HCT116 (cell line): ENCODE measurements at regions not wholly inside any gene's neighbourhood (a gene's known extent, or its start where the extent isn't known, plus 50 kb on each side); places are given as distances from the start of the nearest gene placed in this dataset.

ENCODE experiments used
- ATAC-seq: fragments of 200-7000 bp; cut with Tn5 transposase; 2 replicates; pipeline ENCODE4 v1.9.1; 2020; ENCODE audit warnings: mild to moderate bottlenecking, moderate library complexity
- BruUV-seq: library from RNA; stranded (reverse); fragments of 400-500 nt; replicated peaks from 2 replicates; lab custom pipeline; 2021; lab: Mats Ljungman, UMichigan
- CTCF ChIA-PET: fragments of 300-600 bp; sonication (Branson Sonifier 250); formaldehyde crosslinking; loops from one replicate; lab custom pipeline; 2021; ENCODE audit warnings: antibody characterized with exemption; lab: Charles Lee
- POLR2A ChIA-PET: fragments of 300-600, 350-600 bp; sonication (Branson Sonifier 250); formaldehyde crosslinking; loops from one replicate; lab custom pipeline; 2021; ENCODE audit warnings: antibody characterized with exemption; lab: Charles Lee
- RAD21 ChIA-PET, 2 experiments: fragments of 300-600 bp; sonication (Branson Sonifier 250); formaldehyde crosslinking; loops; one replicate each; lab custom pipeline; 2023; ENCODE audit warnings: low total read pairs in 2 of 2; ENCODE audit not compliant: uncharacterized antibody in 2 of 2, unreplicated experiment in 2 of 2, low non-redundant PET in 1 of 2; lab: Charles Lee
- DNase-seq: peaks from one replicate; pipeline ENCODE4 v3.0.0-alpha.2; 2010; ENCODE audit warnings: low read depth, low spot score
- H2AFZ ChIP-seq: fragments of 200-600 bp; shearing (Covaris generic), sonication (generic); 2 replicates; pipeline ENCODE4 v1.6.1; 2017; ENCODE audit warnings: low read depth, mixed run types, mixed read lengths, antibody characterized with exemption, low read length; ENCODE audit not compliant: poor library complexity, severe bottlenecking
- H3K27ac ChIP-seq: 2 replicates; pipeline ENCODE4 v1.5.1; 2012; ENCODE audit warnings: low read depth, low read length
- H3K27me3 ChIP-seq: fragments of 200-600 bp; sonication (generic); 2 replicates; pipeline ENCODE4 v1.6.1; 2016; ENCODE audit warnings: mixed run types, low read length, mixed read lengths; ENCODE audit not compliant: insufficient read depth
- H3K36me3 ChIP-seq, 2 experiments: fragments of 200-500 bp in 1 of 2; fragments of 200-600 bp in 1 of 2; sonication (Bioruptor generic) in 1 of 2; sonication (generic) in 1 of 2; 2 replicates each; pipeline versions ENCODE4 v1.5.1 to v1.6.1; 2014 to 2016; ENCODE audit warnings: low read length in 2 of 2, inconsistent platforms in 1 of 2, mixed read lengths in 1 of 2, mixed run types in 1 of 2; ENCODE audit not compliant: insufficient read depth in 2 of 2, control insufficient read depth in 1 of 2
- H3K4me1 ChIP-seq, 2 experiments: fragments of 200-600 bp in 1 of 2; sonication (generic) in 1 of 2; 2 replicates each; pipeline versions ENCODE4 v1.5.1 to v1.6.1; 2012 to 2017; ENCODE audit warnings: low read length in 2 of 2, inconsistent platforms in 1 of 2, mild to moderate bottlenecking in 1 of 2, mixed read lengths in 1 of 2, mixed run types in 1 of 2, moderate library complexity in 1 of 2; ENCODE audit not compliant: insufficient read depth in 2 of 2, control insufficient read depth in 1 of 2
- H3K4me2 ChIP-seq: fragments of 200-600 bp; sonication (generic); 2 replicates; pipeline ENCODE4 v1.6.1; 2017; ENCODE audit warnings: mixed run types, low read length, mixed read lengths
- H3K4me3 ChIP-seq, 2 experiments: fragments of 200-600 bp in 1 of 2; sonication (generic) in 1 of 2; replicated peaks in 1 of 2; 2 replicates each; pipeline ENCODE4 v1.5.1; 2011 to 2016; ENCODE audit warnings: low read length in 2 of 2, control low read depth in 1 of 2, low read depth in 1 of 2, mild to moderate bottlenecking in 1 of 2, mixed read lengths in 1 of 2, mixed run types in 1 of 2
- H3K79me2 ChIP-seq: fragments of 200-600 bp; sonication (generic); 2 replicates; pipeline ENCODE4 v1.6.1; 2017; ENCODE audit warnings: mild to moderate bottlenecking, mixed run types, low read length, moderate library complexity, mixed read lengths; ENCODE audit not compliant: insufficient read depth
- H3K9ac ChIP-seq: fragments of 200-600 bp; sonication (generic); 2 replicates; pipeline ENCODE4 v1.6.1; 2016; ENCODE audit warnings: low read length, mixed read lengths
- H3K9me2 ChIP-seq: fragments of 200-600 bp; sonication (generic), shearing (Covaris generic); 2 replicates; pipeline ENCODE4 v1.6.1; 2017; ENCODE audit warnings: mixed run types, mild to moderate bottlenecking, moderate library complexity; ENCODE audit not compliant: insufficient read depth
- H3K9me3 ChIP-seq, 2 experiments: fragments of 200-500 bp in 1 of 2; fragments of 200-600 bp in 1 of 2; sonication (Bioruptor generic) in 1 of 2; sonication (generic) in 1 of 2; 2 replicates each; pipeline ENCODE4 v1.6.1; 2014 to 2017; ENCODE audit warnings: low read length in 2 of 2, mixed read lengths in 2 of 2, inconsistent platforms in 1 of 2, low read depth in 1 of 2, mild to moderate bottlenecking in 1 of 2, mixed run types in 1 of 2, moderate library complexity in 1 of 2; ENCODE audit not compliant: control insufficient read depth in 1 of 2, insufficient read depth in 1 of 2
- H4K20me1 ChIP-seq: fragments of 200-600 bp; sonication (generic), shearing (Covaris generic); 2 replicates; pipeline ENCODE4 v1.6.1; 2017; ENCODE audit warnings: mixed run types, mild to moderate bottlenecking, moderate library complexity; ENCODE audit not compliant: insufficient read depth
- ELF1 ChIP-seq: IDR thresholded peaks from 2 replicates; pipeline ENCODE4 v1.6.1; 2012; ENCODE audit warnings: low read depth, borderline replicate concordance
- EZH2 ChIP-seq: fragments of 200-600 bp; sonication (generic); IDR thresholded peaks from 2 replicates; pipeline ENCODE4 v1.6.1; 2017; ENCODE audit warnings: antibody characterized with exemption, mixed run types
- EZH2phosphoT487 ChIP-seq: fragments of 200-600 bp; IDR thresholded peaks from 2 replicates; pipeline ENCODE4 v1.6.1; 2018; ENCODE audit warnings: antibody characterized with exemption, borderline replicate concordance
- FOSL1 ChIP-seq: IDR thresholded peaks from 2 replicates; pipeline ENCODE4 v1.6.1; 2012; ENCODE audit warnings: low read depth
- JUND ChIP-seq: IDR thresholded peaks from 2 replicates; pipeline ENCODE4 v1.6.1; 2012
- POLR2AphosphoS5 ChIP-seq: IDR thresholded peaks from 2 replicates; pipeline ENCODE4 v1.6.1; 2011; ENCODE audit warnings: mild to moderate bottlenecking, low read depth, low read length, moderate library complexity
- SIN3A ChIP-seq: IDR thresholded peaks from 2 replicates; pipeline ENCODE4 v1.6.1; 2012; ENCODE audit warnings: low read depth
- SP1 ChIP-seq: IDR thresholded peaks from 2 replicates; pipeline ENCODE4 v1.6.1; 2012; ENCODE audit warnings: low read depth
- intact Hi-C: fragments of 100-400 bp; cut with micrococcal nuclease; formaldehyde crosslinking; loops from 2 replicates; pipeline ENCODE4 v1.10.0; 2022

DNA sequence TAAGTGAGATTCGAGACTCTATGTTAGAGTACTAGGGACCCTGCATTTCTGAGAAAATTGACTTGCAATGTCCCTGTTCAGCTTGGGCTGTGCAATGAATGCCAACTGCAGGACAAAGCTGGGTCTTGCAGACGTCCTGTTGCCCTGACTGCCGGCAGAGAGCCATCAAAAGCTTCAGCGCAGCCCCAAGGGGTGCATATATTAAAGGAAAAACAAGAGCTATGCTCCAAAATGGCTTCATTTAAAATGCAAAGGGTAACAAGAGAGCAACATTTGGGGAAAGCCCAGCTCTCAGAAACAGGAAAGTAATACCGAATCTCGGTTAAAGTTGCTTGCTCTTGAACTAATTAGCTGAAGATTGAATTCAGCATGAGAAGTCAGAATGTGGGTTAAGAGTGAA lies 110.9 kb upstream of the PNPT1 start:
- BruUV-seq = no TSS peak
- RAD21 ChIA-PET = no interaction called here
- DNase-seq (no peak), ATAC-seq (no peak)
- Histone ChIP-seq H3K27me3 (no peaks in the 10 kb centered on the region), H3K79me2 (no peaks in the 10 kb centered on the region), H3K4me1 (no peaks in the 10 kb centered on the region), H2AFZ (no peak overlapping the region), H3K9me2 (no peaks in the 10 kb centered on the region), H3K4me2 (no peak overlapping the region), H3K27ac (no peak overlapping the region), H3K9me3 (no peaks in the 10 kb centered on the region), H3K4me3 (no peak overlapping the region), H3K9ac (no peak overlapping the region), H4K20me1 (no peaks in the 10 kb centered on the region), H3K36me3 (no peaks in the 10 kb centered on the region)
- POLR2A ChIA-PET = no interaction called here
- no peak for TF ChIP-seq POLR2AphosphoS5
- intact Hi-C loops = no loop called here
- CTCF ChIA-PET = no interaction called here

DNA sequence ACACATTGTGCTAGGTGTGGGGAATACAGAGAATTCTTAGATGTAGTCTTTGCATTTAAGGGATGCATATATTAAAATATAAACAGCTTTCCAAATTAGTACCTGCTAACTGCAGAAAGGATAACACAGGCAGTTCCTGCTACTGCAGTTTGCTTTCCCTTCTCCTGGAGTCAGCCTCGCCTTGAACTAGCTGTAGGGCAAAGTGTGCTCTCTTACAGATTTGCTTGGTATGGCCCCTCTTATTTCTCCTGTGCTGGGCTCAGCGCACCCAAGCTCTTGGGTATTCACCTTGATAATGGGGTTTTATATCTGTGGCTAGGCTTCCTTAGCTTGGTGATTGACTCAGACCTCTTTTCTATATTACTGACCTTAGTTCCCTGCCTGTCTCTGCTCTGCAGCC lies 108.4 kb upstream of the PNPT1 start:
- RAD21 ChIA-PET = no interaction called here
- no peaks in the 10 kb centered on the region for H3K79me2 ChIP-seq
- no peaks in the 10 kb centered on the region for H3K9me3 ChIP-seq
- ATAC-seq (no peak), DNase-seq (no peak)
- no peak overlapping the region for H3K9ac ChIP-seq
- no peak overlapping the region for H3K4me3 ChIP-seq
- no peaks in the 10 kb centered on the region for H3K27me3 ChIP-seq
- H4K20me1 ChIP-seq = no peaks in the 10 kb centered on the region
- H3K27ac ChIP-seq = no peak overlapping the region
- BruUV-seq = no TSS peak
- POLR2A ChIA-PET = no interaction called here
- H3K9me2 ChIP-seq = no peaks in the 10 kb centered on the region
- H2AFZ ChIP-seq = no peak overlapping the region
- CTCF ChIA-PET = no interaction called here
- H3K4me1 ChIP-seq = no peaks in the 10 kb centered on the region
- intact Hi-C loops = no loop called here
- TF ChIP-seq EZH2 (no peak), ELF1 (no peak), SP1 (no peak), EZH2phosphoT487 (no peak), SIN3A (no peak), JUND (no peak), FOSL1 (no peak)
- no peaks in the 10 kb centered on the region for H3K36me3 ChIP-seq
- no peak overlapping the region for H3K4me2 ChIP-seq
